Activated T-helper 2 cell treated with anti-CD3 and anti-CD28 coated beads, Interferon-gamma antibody, Interleukin-2, Interleukin-4, amounts not matched to agents 10 μg/mL and 5 μg/mL and 100 μg/mL, durations not matched to agents 14 hours and 24 hours and 36 hours (primary cell): ENCODE measurements at regions not wholly inside any gene's neighbourhood (a gene's known extent, or its start where the extent isn't known, plus 50 kb on each side); places are given as distances from the start of the nearest gene placed in this dataset.

Experiments used
- DNase-seq: peaks from one replicate; pipeline ENCODE4 v3.0.0; 2021; ENCODE audit warnings: low spot score
- H3K27ac Mint-ChIP-seq: one replicate; pipeline ENCODE4 v1.8.0; 2021; ENCODE audit warnings: mixed read lengths
- H3K27me3 Mint-ChIP-seq: one replicate; pipeline ENCODE4 v1.8.0; 2021; ENCODE audit warnings: low read depth, mixed read lengths
- H3K36me3 Mint-ChIP-seq: one replicate; pipeline ENCODE4 v1.8.0; 2021; ENCODE audit warnings: low read depth, mixed read lengths
- H3K4me1 Mint-ChIP-seq: one replicate; pipeline ENCODE4 v1.8.0; 2021; ENCODE audit warnings: low read depth, mixed read lengths
- H3K4me3 Mint-ChIP-seq: one replicate; pipeline ENCODE4 v1.8.0; 2021; ENCODE audit warnings: low read depth, mild to moderate bottlenecking, moderate library complexity, mixed read lengths
- H3K9me3 Mint-ChIP-seq: one replicate; pipeline ENCODE4 v1.8.0; 2021; ENCODE audit warnings: mixed read lengths
- intact Hi-C: fragments of 100-400 bp; cut with micrococcal nuclease; formaldehyde crosslinking; loops from one replicate; pipeline ENCODE4 v1.15.1; 2023

DNA sequence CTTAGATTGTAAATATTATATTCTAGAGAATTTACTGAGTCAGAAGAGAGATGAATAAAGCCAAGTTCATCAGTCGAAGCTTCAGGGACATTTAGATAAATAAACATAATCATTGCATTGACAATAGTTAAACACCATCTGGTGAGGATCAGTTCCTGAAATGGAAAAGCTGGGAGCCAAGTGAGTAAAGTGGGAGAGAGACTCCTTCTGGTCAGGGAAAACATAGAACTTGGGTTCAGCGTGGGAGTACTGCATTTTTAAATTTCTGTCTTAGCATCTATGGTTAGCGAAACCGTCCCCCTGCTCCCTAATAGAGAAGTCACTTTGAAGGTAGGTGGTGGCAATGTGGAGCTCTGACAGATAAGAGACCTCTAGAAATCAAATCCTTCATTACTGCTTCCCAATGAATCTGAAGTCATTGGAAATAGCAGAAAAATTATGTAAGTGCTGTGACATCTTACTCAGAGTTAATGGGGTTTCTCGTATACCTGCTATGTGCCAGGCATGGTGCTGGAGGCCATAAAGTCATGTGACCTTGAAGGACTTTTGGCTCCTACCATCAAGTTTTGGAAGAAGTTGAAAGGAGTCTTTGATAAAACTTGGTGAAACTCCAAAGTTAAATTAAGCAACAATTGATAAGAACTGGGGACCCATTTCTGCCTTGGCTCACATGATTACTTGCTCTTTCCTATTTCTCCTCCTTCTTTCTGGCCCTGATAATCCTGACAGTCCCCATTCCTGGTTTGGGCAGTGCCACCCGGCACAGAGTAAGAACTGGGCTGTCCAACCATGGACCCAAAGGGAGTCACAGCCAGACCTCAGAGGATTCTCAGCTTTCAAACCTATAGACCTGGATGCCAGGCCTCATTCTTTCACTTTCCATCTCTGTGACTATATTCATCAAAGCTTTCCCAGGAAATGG is 211.2 kb downstream of the C7orf25 start:
- H3K4me3 Mint-ChIP-seq: no peak overlapping the region
- intact Hi-C loops: no loop called here
- no peaks in the 10 kb centered on the region for H3K27me3 Mint-ChIP-seq
- H3K36me3 Mint-ChIP-seq: no peaks in the 10 kb centered on the region
- DNase-seq: no peak
- no peaks in the 10 kb centered on the region for H3K4me1 Mint-ChIP-seq
- no peak overlapping the region for H3K27ac Mint-ChIP-seq
- H3K9me3 Mint-ChIP-seq: no peaks in the 10 kb centered on the region

DNA sequence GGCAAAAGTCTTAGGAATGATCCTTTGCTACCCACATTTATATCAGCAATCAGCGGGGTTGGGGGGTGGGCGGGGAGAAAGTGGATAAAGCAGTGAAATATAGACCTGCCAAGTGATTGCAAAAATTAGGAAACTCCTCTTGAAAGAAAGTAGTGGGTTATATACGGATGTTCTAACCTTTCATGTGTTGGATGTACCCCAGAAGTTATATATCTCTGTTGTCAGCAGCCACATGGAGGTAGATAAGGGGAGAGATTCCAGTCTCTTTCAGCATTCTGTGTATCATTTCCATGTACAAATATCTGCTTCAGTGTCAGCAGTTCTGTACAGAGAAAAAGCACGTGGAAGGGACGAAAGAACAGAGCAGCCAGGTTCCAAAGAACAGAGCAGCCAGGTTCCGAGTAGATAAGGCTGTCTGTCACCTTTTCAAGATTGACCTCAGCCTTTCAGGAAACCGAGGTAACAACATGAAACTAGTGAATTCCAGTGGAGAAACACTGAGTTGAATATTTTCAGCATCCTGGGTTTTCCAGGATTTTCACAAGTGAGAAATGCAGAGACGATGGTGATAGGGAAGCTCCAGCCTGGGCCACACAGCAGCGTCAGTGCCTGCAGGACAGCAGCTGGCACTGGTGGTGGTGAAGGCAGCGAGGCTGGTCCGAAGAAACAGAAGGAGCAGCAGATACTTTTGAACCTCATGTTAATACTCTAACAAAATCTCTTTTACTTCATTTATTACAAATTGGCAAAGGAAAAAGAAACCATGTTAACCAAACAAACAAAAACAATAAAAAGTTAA is 212.3 kb downstream of the C7orf25 start:
- Mint-ChIP-seq H3K27ac (no peak overlapping the region), H3K4me3 (no peak overlapping the region), H3K27me3 (no peaks in the 10 kb centered on the region), H3K9me3 (no peaks in the 10 kb centered on the region), H3K4me1 (no peaks in the 10 kb centered on the region), H3K36me3 (no peaks in the 10 kb centered on the region)
- intact Hi-C loops: no loop called here
- DNase-seq: no peak

- Mint-ChIP-seq H3K4me3 (no peak overlapping the region), H3K27me3 (no peaks in the 10 kb centered on the region), H3K36me3 (no peaks in the 10 kb centered on the region), H3K9me3 (no peaks in the 10 kb centered on the region), H3K4me1 (no peaks in the 10 kb centered on the region), H3K27ac (no peak overlapping the region)
- no peak for DNase-seq
- intact Hi-C loops: no loop called here
Measured at GRCh38 chr7:42698600-42699374, 213.1 kb downstream of the C7orf25 start.

DNA sequence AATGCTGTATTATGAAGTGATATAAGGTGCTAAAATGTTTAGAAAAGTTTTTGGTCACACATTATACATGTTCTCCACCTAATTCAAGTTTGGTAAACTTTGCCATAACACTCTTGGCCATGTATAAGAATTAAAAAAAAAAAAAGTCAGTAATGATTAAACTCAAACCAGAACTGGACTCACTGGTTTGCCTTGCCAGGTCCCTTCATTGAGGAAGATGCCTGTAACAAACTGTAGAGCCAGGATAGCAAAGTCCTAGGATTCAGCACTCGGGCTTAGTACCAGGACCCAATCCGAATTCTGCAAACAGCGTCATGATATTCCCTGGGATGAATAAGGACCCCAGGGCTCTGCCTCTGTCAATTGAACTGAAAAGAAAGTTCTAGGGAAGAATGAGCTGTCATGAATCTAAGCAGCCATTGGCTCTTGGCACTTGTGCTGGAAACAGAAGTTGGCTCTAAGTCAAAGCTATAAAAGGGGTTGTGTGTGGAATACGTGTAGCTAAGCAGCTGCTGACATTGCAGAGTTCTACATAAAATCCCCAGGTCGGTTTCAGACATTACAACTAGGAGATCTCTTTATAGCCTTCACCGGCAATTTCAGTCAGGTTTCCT is 216.9 kb downstream of the C7orf25 start:
- Mint-ChIP-seq H3K4me3 (no peak overlapping the region), H3K27ac (no peak overlapping the region), H3K9me3 (no peaks in the 10 kb centered on the region), H3K36me3 (no peaks in the 10 kb centered on the region), H3K27me3 (peaks cover 2% of the 10 kb centered on the region), H3K4me1 (no peaks in the 10 kb centered on the region)
- no peak for DNase-seq
- intact Hi-C loops: no loop called here

DNA sequence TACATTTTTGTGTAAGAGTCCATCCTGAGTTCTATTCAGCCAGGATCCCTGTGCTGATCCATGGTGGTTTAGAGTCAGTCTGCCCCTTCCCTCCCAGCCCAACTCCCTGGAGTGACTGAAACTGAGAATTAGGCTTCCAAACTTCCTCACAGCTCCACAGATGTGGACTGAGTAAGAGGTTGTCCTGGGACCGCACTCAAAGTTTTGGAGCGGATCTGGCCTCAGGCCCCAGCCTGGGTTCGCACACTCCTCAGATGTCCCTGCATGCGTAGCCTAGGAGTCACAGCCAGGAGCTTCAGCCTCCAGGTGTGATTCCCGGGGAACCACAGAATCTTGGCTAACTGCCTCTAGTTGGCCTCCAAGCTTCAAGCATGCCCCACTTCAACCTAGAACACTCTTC is 218.1 kb downstream of the C7orf25 start:
- no peaks in the 10 kb centered on the region for H3K9me3 Mint-ChIP-seq
- H3K27ac Mint-ChIP-seq: no peak overlapping the region
- no peaks in the 10 kb centered on the region for H3K4me1 Mint-ChIP-seq
- intact Hi-C loops: no loop called here
- DNase-seq: no peak
- no peaks in the 10 kb centered on the region for H3K36me3 Mint-ChIP-seq
- no peak overlapping the region for H3K4me3 Mint-ChIP-seq
- H3K27me3 Mint-ChIP-seq: peaks cover 2% of the 10 kb centered on the region

GRCh38 chr7:42692621-42693020 is 219.2 kb downstream of the C7orf25 start:
- H3K4me1 Mint-ChIP-seq: no peaks in the 10 kb centered on the region

GRCh38 chr7:42690794-42691639 is 220.9 kb downstream of the C7orf25 start:
- no peak for DNase-seq
- H3K36me3 Mint-ChIP-seq: no peaks in the 10 kb centered on the region
- intact Hi-C loops: no loop called here

More at GRCh38 chr7:42692621-42693020, 219.2 kb downstream of the C7orf25 start:
- no peaks in the 10 kb centered on the region for H3K9me3 Mint-ChIP-seq
- H3K4me3 Mint-ChIP-seq: no peak overlapping the region
- intact Hi-C loops: no loop called here
- no peak overlapping the region for H3K27ac Mint-ChIP-seq
- H3K36me3 Mint-ChIP-seq: no peaks in the 10 kb centered on the region
- peaks cover 2% of the 10 kb centered on the region for H3K27me3 Mint-ChIP-seq
- no peak for DNase-seq

GRCh38 chr7:42689626-42690025 is 222.2 kb downstream of the C7orf25 start:
- no peaks in the 10 kb centered on the region for H3K36me3 Mint-ChIP-seq
- no peaks in the 10 kb centered on the region for H3K9me3 Mint-ChIP-seq
- no peak overlapping the region for H3K4me3 Mint-ChIP-seq
- intact Hi-C loops: no loop called here
- H3K27me3 Mint-ChIP-seq: peaks cover 2% of the 10 kb centered on the region
- H3K4me1 Mint-ChIP-seq: no peaks in the 10 kb centered on the region
- no peak overlapping the region for H3K27ac Mint-ChIP-seq
- DNase-seq: no peak

More at GRCh38 chr7:42690794-42691639, 220.9 kb downstream of the C7orf25 start:
- Mint-ChIP-seq H3K9me3 (no peaks in the 10 kb centered on the region), H3K4me3 (no peak overlapping the region), H3K27ac (no peak overlapping the region), H3K27me3 (peaks cover 2% of the 10 kb centered on the region), H3K4me1 (no peaks in the 10 kb centered on the region)

DNA sequence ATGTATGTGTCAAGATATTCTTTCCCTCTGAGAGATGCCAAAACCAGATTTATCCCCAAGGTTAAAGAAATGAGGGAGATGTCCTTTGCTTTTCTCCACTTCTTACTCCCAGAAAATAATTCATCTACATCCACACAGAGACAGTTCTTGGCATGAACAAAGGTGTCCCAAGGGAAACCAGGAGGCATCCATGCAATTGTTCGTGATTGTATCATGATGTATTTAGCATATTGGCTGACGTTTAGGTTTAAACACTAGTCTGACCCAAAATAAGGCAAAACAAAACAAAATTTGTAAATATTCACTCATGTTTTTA is 223.9 kb downstream of the C7orf25 start:
- Mint-ChIP-seq H3K27ac (no peak overlapping the region), H3K27me3 (peaks cover 2% of the 10 kb centered on the region), H3K4me1 (no peaks in the 10 kb centered on the region), H3K4me3 (no peak overlapping the region), H3K9me3 (no peaks in the 10 kb centered on the region), H3K36me3 (no peaks in the 10 kb centered on the region)
- DNase-seq: no peak
- intact Hi-C loops: no loop called here

DNA sequence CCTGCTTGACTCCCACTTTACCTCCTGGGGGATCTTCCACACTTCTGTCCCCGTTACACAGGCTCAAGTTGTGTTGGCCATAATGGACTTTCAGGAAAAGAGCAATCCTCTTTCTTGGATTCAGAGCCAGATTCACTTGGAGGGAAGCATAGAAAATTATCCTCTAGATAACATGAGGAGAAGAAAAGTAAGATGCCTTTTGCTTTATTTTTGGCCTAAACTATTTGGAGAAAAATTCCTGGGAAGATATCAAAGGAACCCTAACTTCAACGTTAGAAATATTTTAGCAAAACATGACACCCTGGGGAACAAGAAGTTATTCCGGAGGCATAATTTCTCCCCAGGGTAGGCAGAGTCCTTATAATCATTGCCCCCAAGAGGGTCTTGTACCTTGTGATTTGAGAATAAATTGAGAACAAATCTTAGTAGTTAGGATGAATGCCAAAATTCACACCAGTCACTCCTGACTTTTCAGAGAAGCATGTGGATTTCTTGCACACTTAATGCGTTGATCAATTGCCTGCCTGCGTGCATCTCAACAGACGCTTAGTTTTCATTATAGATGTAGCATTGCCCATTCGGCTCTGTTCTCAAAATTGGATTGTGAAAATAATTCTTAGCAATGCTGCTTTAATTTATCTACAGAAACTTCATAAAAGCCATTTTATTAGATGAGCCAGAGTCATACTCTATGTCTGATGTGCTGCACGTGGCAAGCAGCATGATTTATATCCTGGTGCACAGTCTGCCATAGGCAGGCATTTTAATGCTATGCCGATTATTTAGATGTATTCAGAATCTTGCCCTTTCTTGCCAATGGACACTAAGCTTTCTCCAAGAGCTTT is 224.4 kb downstream of the C7orf25 start:
- Mint-ChIP-seq H3K4me3 (no peak overlapping the region), H3K27ac (no peak overlapping the region)
- intact Hi-C loops: no loop called here

GRCh38 chr7:42686594-42687156 is 225.2 kb downstream of the C7orf25 start:
- intact Hi-C loops: no loop called here

More for the DNA sequence above, 224.4 kb downstream of the C7orf25 start:
- H3K27me3 Mint-ChIP-seq: peaks cover 2% of the 10 kb centered on the region
- H3K4me1 Mint-ChIP-seq: no peaks in the 10 kb centered on the region
- DNase-seq: no peak
- no peaks in the 10 kb centered on the region for H3K9me3 Mint-ChIP-seq
- no peaks in the 10 kb centered on the region for H3K36me3 Mint-ChIP-seq

More at GRCh38 chr7:42686594-42687156, 225.2 kb downstream of the C7orf25 start:
- no peaks in the 10 kb centered on the region for H3K36me3 Mint-ChIP-seq
- H3K27me3 Mint-ChIP-seq: no peaks in the 10 kb centered on the region
- no peaks in the 10 kb centered on the region for H3K9me3 Mint-ChIP-seq
- DNase-seq: no peak
- H3K4me1 Mint-ChIP-seq: no peaks in the 10 kb centered on the region
- no peak overlapping the region for H3K4me3 Mint-ChIP-seq
- no peak overlapping the region for H3K27ac Mint-ChIP-seq
